HL-60 (cell line): ENCODE measurements at regions not wholly inside any gene's neighbourhood (a gene's known extent, or its start where the extent isn't known, plus 50 kb on each side); places are given as distances from the start of the nearest gene placed in this dataset.

Experiments
- CTCF ChIP-seq: IDR thresholded peaks from one replicate; pipeline ENCODE4 v1.5.1; 2011; ENCODE audit warnings: low read length, control low read depth, inconsistent platforms; ENCODE audit not compliant: insufficient read depth
- POLR2AphosphoS5 ChIP-seq: IDR thresholded peaks from 2 replicates; pipeline ENCODE4 v1.6.1; 2012; ENCODE audit warnings: low read depth

- no peak for TF ChIP-seq CTCF
- no peak for TF ChIP-seq POLR2AphosphoS5
Observed at GRCh38 chr4:57287687-57288604, 177.8 kb upstream of the IGFBP7 start.
